H1 (cell line): ENCODE measurements at regions not wholly inside any gene's neighbourhood (a gene's known extent, or its start where the extent isn't known, plus 50 kb on each side); places are given as distances from the start of the nearest gene placed in this dataset.

Experiments
- EGR1 ChIP-seq: IDR thresholded peaks from 2 replicates; pipeline ENCODE4 v1.6.1; 2011; ENCODE audit warnings: low read depth, low read length, borderline replicate concordance
- EP300 ChIP-seq, 2 experiments: IDR thresholded peaks; 1 replicate in 1 of 2; 2 replicates in 1 of 2; pipeline ENCODE4 v1.6.1; 2011 to 2012; ENCODE audit warnings: low read depth in 2 of 2, low read length in 2 of 2, mild to moderate bottlenecking in 2 of 2, borderline replicate concordance in 1 of 2, inconsistent platforms in 1 of 2, moderate library complexity in 1 of 2
- PHF8 ChIP-seq: fragments of 200-600 bp; sonication (generic); conservative IDR thresholded peaks from 2 replicates; pipeline ENCODE4 v1.7.1; 2012; ENCODE audit warnings: low read depth, mild to moderate bottlenecking, inconsistent platforms, low read length, moderate library complexity

DNA sequence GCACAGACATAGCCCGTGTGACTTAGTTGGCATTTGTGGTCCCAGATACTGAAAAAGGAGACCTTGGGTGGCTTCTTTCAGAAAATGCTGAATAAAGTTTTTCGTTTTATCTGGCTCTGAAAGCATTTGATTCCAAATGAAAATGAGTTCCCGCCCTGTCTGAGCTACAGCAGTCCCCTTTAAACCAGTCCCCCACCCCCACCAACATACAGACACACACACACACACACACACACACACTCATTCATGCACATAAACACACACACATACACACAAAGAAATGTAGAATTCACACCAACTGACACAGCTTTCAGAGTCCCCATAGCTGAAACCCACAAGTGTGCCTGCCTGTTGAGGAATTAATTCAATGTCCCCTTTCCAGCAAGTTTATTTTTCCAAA is 97.0 kb upstream of the SMARCA2 start (continued):
- TF ChIP-seq EP300 (IDR thresholded peaks at IDR 0.05; ENCODE audit: borderline replicate concordance in 1 of 2, low read depth in 2 of 2, low read length in 2 of 2) (no peak), EGR1 (no peak), PHF8 (no peak)
